GM19468 (cell line): ENCODE measurements at regions not wholly inside any gene's neighbourhood (a gene's known extent, or its start where the extent isn't known, plus 50 kb on each side); places are given as distances from the start of the nearest gene placed in this dataset.
"Not testable (repeated sequence)": the region's sequence is repeated elsewhere in the genome, so short reads cannot be mapped to it uniquely, and the experiment has no call there.

Experiments
- ATAC-seq: cut with Tn5 transposase; IDR thresholded peaks from one replicate; pipeline ENCODE4 v1.9.1; 2021; ENCODE audit warnings: mild to moderate bottlenecking, moderate library complexity, moderate number of reproducible peaks; ENCODE audit not compliant: unreplicated experiment; ENCODE audit errors: extremely low read depth

DNA sequence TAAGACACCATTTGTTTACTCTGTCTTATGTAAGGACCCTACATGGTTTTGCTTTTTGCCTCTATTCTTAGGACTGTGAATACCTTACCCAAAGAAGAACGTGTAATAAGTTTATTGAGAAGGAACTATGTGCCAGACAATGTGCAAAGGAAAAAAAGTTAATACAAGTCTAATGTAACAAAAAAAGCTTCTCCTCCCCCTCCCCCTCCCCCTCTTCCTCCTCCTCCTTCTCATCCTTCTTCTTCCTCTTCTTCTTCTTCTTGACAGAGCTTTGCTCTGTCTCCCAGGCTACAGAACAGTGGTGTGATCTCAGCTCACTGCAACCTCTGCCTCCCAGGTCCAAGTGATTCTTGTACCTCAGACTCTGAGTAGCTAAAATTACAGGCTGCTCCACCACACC, 50.9 kb upstream of the MITF start:
- ATAC-seq = no peak

GRCh38 chr3:69687641-69688040, 51.6 kb upstream of the MITF start:
- ATAC-seq = no peak

DNA sequence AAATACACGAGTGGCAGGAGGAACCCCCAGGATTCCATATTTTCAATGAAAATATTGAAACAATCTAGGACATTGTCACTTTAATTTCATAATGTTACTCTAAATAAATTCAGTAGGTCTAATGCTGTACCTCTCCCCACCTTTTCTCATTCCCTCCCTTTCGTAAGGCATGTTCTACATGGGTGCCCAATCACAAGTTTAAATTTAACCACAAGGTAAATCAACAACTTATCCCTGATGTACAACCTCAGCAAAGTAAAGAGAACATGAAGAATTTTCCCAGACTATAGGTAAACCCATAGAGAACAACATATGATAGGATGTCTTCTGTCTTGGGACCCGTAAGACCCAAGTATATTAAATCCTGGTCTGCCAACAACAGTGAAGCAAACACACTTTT, 53.2 kb upstream of the MITF start:
- ATAC-seq = no peak

DNA sequence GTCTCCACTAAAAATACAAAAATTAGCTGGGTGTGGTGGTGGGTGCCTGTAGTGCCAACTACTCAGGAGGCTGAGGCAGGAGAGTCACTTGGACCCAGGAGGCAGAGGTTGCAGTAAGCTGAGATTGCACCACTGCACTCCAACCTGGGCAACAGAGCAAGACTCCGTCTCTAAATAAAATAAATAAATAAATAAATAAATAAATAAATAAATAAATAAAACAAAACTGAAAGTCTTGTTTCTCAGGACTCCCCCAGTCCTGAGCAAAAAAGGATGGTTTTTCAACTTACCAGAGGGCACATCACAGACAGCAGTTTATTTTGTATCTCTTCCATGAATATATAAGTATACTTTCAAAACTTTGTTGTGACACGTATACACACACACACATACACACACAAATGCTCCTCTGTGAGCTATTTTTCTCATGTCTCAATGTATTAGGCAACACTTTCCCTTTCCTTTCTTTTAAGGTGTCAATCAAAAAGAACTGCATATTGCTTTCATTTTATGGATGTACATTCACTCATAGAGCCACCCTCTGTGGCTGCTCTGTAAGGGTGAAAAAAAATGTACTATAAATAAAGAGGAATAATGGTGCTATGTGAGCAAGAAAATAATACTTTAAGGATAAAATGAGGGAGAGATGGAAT, 54.8 kb upstream of the MITF start:
- no peak for ATAC-seq

DNA sequence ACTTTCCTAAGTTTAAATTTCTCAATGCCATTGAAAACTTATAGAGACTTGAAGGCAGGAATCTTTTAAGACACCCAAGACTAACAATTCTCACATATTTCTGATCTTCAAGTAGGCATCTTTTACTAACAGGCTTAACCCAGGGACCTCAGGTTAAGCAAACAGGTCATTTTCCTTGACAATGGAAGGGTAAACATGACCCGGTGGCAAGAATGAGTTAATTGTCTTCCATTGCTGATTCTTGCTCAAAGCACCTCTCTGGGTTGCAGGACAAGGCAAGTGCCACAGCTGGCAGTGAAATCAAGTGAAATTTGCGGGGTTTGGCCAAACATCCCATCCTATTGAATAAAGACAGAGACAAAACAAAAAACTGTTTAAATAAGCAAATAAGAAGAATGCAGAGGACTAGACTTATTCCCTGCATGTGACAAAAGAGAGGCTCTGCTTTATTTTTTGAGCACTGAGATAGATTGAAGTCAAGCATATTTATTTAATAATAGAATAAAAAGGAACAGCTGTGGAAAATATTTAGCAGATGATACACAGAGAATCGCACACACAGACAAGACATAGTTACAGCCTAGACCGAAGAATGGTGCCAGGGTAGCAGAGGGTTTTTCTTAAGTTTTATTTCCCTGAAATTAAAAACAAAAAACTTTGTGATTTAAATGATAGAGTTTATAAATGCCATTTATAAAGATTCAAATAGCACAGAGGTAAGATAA, 56.0 kb upstream of the MITF start:
- no peak for ATAC-seq

GRCh38 chr3:69677456-69677855, 61.8 kb upstream of the MITF start:
- ATAC-seq = not testable (repeated sequence)

DNA sequence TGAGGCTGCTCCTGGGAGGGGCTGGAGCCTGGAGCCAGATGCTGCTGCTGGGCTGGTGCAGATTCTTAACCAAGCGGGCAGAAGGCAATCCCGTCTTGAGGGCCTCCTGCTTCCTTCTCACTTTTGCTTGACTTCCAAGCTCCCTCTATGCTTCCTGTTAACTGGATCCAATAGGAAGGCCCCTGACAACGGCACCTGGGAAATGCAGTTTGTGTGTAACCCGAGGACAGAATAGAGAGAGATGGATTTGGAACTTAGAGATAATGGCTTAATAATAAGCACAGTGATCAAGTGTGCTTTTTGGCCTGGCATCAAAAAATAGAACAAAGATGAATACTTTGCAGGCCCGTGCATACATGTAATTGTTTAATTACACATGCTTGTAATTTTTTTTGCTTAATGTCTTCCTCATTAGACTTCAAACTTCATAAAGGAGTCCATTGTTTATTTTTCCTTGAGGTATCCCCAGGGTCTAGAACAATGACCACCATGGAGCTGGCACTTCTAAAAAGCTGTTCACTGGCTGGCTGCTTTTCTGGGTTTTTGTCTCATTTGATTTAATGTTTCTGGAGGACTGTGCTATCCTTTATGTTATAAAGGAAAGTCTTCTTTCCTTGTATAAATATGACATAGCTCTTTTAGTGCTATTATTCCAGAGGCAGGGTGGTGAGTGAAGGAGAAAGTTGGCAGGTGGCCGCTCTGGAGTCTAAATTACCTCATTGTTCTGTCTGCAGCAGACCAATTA, 63.3 kb upstream of the MITF start:
- ATAC-seq = no peak

DNA sequence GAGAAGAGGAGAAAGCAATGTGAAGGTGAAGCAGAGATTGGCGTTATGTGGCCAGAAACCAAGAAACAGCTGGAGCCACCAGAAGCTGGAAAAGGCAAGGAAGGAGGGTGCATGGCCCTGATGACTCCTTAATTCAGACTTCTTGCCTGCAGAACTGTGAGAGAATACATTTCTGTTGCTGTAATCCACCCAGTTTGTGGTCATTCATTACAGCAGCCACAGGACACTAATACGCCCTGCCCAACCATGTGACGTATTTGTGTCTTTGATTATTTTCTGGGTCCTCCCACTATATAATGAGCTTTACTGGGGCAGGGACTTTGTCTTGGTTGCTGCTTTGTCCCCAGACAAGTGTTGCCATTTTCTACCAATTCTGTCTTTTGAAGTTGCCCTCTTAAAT, 64.5 kb upstream of the MITF start:
- no peak for ATAC-seq

GRCh38 chr3:69671082-69671952, 67.9 kb upstream of the MITF start:
- no peak for ATAC-seq

- ATAC-seq = no peak
Observed at GRCh38 chr3:69669070-69669469, 70.2 kb upstream of the MITF start.

- ATAC-seq = no peak
Observed at GRCh38 chr3:69665026-69665737, 74.1 kb upstream of the MITF start.

GRCh38 chr3:69660631-69661030, 78.6 kb upstream of the MITF start:
- ATAC-seq = no peak

DNA sequence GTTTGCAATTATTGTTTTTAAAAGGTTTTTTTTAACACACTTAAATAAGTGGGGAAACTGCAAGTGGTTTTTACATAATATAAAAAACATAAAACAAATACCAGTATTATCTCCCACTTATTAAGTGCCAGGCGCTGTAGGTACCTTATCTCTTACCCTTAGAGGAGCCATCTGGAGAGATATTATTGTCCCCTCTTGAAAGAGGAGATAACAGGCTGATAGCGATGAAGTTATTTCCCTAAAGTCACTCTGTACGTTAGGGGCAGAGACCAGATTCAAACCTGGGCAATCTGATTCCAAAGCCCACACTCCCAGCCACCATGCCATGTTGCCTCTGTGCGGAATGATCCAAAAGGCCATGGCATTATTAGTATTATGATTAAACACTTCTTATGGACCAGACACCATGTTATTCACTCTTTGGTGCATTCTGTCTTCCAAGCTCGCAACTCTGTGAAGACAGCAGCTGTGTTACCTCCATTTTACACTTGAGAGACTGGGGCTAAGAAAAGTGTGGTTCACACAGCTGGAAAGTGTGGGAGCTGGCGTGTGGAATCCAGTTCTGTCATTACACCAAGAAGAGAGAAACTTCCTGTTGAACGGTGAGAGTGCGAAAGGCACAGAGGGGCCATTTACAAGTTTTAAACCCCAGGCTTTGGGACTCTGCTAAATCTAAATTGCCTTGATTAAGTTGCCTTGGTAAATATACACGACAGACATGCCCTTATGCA, 79.9 kb upstream of the MITF start:
- no peak for ATAC-seq

GRCh38 chr3:69658514-69659140, 80.6 kb upstream of the MITF start:
- ATAC-seq = no peak

DNA sequence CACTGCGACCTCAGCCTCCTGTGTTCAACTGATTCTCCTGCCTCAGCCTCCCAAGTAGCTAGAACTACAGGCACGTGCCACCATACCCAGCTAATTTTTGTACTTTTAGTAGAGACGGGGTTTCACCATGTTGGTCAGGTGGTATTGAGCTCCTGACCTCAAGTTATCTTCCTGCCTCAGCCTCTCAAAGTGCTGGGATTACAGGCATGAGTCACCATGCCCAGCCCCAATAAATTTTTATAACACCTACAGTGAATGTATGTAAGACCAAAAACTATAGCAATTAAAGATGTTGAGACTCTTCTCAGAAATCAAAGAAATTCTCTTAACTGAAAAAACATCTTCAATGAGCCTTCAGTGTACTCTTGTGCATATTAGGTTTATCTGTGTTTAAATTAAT, 82.2 kb upstream of the MITF start:
- not testable (repeated sequence) for ATAC-seq

DNA sequence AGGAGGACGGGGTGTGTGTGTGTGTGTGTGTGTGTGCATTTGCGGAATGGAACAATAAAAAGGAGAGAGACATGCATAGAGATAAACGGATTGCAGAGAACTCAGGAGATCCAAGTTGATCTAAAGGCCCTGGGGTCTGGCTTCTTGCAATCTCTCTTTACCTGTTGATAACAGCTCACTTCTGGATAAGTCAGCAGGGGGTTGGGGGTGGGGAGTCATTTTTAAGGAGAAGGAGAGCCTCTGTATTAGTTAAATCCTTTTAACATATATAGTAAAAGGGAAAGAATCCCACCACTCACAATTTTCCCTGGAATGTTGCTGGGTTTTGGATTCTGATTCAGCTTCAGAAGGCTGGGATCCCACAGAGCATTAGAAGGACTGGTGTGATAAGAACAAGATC, 87.5 kb upstream of the MITF start:
- no peak for ATAC-seq

DNA sequence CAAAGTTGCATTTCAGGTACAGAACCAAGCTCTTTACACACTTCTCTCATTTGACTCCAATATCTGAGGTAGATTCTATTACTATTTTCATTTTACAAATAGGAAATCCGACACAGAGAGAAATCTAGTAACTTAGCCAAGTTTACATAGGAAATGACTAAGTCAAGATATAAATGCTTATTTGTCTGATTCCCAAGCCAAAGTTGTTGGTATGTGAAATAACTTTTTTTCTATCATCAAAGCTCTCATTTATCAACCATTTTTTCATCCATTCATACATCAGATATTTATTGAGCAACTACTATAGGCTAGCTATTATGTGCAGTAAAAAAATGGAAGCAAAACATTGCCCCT, 89.2 kb upstream of the MITF start:
- ATAC-seq = no peak

GRCh38 chr3:69649120-69650065, 89.9 kb upstream of the MITF start:
- ATAC-seq = no peak
